ENCODE measurements at regions not wholly inside any gene's neighbourhood (a gene's known extent, or its start where the extent isn't known, plus 50 kb on each side); places are given as distances from the start of the nearest gene placed in this dataset.

DNA sequence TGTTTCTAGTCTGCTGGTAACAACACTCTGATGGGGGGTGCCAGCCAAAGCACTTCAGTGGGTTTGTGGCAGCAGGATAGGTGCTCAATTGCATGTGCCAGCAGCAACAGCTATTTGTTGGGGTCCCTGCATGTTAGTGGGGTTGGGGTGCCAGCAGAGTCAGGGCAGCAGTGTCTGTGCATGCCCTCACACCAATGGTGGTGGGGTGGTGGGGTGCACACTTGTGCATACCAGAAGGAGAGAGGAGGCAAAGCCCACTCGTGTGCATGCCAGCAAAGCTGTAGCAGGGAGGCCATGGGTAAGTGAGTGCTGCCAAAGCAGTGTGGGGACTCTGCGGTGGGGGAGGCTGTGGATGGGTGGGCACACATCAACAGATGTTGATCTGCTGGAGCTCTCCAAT lies 232.2 kb downstream of the GABRG2 start:
- Histone ChIP-seq H3K36me3 (no peaks in the 10 kb centered on the region), H3K4me3 (no peak overlapping the region), H3K27me3 (no peaks in the 10 kb centered on the region), H3K27ac (replicated peaks in 1 of 4) (no peak overlapping the region), H3K9me3 (peaks cover 0 to 9% (median 3%) of the 10 kb centered on the region in 4 donors), H3K4me1 (no peaks in the 10 kb centered on the region)
- no peak for DNase-seq (ENCODE audit: extremely low spot score)
- 84% methylated on average over 2 of the region's 2 CpGs for WGBS
- intact Hi-C loops (cut with DNase I), result no loop called here
- no peak for TF ChIP-seq POLR2A (IDR thresholded peaks at IDR 0.05; ENCODE audit: low read depth)
- TF ChIP-seq POLR2AphosphoS5 (IDR thresholded peaks at IDR 0.05), result no peak
- no peak for TF ChIP-seq EP300 (IDR thresholded peaks at IDR 0.05)
- TF ChIP-seq, protein P1, sequence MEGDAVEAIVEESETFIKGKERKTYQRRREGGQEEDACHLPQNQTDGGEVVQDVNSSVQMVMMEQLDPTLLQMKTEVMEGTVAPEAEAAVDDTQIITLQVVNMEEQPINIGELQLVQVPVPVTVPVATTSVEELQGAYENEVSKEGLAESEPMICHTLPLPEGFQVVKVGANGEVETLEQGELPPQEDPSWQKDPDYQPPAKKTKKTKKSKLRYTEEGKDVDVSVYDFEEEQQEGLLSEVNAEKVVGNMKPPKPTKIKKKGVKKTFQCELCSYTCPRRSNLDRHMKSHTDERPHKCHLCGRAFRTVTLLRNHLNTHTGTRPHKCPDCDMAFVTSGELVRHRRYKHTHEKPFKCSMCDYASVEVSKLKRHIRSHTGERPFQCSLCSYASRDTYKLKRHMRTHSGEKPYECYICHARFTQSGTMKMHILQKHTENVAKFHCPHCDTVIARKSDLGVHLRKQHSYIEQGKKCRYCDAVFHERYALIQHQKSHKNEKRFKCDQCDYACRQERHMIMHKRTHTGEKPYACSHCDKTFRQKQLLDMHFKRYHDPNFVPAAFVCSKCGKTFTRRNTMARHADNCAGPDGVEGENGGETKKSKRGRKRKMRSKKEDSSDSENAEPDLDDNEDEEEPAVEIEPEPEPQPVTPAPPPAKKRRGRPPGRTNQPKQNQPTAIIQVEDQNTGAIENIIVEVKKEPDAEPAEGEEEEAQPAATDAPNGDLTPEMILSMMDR (IDR thresholded peaks at IDR 0.05), result no peak

DNA sequence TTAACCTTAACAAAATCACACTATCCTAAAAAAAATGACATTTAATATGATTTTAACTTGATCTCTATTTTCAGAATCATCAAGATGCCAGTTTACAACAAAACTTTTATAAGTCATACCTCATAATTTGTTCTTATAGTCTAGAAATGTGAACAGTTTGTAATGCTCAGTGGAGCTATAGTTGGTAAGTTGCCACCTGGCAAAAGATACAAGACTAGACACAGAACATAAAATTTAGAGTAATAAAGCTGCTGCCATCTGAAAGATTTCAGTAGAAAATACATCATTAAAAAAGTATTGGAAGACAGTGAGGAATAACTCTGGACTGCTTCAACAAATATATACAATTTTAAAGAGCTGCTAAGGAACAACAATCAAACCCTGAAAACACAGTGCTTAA lies 233.8 kb downstream of the GABRG2 start:
- intact Hi-C loops (cut with DNase I), result no loop called here
- no peaks in the 10 kb centered on the region for H3K4me1 ChIP-seq
- H3K27ac ChIP-seq (replicated peaks in 1 of 4), result no peak overlapping the region
- H3K4me3 ChIP-seq, result no peak overlapping the region
- no peaks in the 10 kb centered on the region for H3K27me3 ChIP-seq
- no peaks in the 10 kb centered on the region for H3K36me3 ChIP-seq
- DNase-seq (ENCODE audit: extremely low spot score), result no peak
- H3K9me3 ChIP-seq, result peaks cover 0 to 9% (median 3%) of the 10 kb centered on the region in 4 donors
- no peak for TF ChIP-seq POLR2A (IDR thresholded peaks at IDR 0.05; ENCODE audit: low read depth)
- TF ChIP-seq, protein P1 (IDR thresholded peaks at IDR 0.05), result no peak
- no peak for TF ChIP-seq EP300 (IDR thresholded peaks at IDR 0.05)
- no peak for TF ChIP-seq POLR2AphosphoS5 (IDR thresholded peaks at IDR 0.05)

DNA sequence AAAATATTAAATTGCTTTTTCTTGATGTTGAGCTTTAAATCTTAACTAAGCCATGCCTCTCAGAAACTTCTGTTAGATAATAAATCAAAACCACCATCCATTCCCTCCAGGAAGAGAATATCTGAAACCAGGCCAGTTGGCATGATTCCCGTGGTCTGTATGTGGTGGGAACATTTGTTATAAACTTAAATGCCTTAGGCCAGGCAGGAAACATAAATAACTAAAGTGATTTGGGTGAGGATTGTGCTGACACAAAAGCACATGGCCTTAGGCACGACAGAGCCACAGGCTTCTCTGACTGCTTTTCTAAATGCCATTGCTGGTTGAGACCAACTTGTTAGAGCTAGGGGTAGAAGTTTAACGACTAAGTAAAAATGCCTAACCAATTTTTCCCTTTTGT lies 255.9 kb downstream of the GABRG2 start:
- 12% methylated on average over 3 of the region's 3 CpGs for WGBS
- TF ChIP-seq POLR2A (IDR thresholded peaks at IDR 0.05; ENCODE audit: low read depth) (no peak), POLR2AphosphoS5 (IDR thresholded peaks at IDR 0.05) (no peak), EP300 (IDR thresholded peaks at IDR 0.05) (no peak)
- TF ChIP-seq, protein P1 (IDR thresholded peaks at IDR 0.05), result no peak

DNA sequence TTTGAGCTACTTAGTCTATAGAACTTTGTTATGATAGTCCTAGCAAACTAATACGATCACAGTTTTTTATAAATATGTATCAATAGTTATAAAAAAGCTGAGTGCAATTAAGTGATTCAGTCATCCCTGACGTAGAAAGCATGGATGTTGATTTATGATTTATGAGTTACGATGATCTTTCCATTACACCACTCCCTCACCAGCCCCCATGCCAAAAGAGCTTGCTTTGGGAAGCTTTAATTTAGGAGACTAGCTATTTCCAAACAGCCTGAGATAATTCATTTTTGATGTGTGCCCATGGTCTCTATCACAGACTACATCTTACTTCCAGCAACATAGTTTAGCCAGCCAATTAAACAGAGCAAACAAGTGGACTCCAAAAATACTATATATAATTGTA lies 256.8 kb downstream of the GABRG2 start:
- no peak overlapping the region for H3K27ac ChIP-seq (replicated peaks in 1 of 4)
- intact Hi-C loops (cut with DNase I), result no loop called here
- DNase-seq (ENCODE audit: extremely low spot score), result no peak
- H3K9me3 ChIP-seq, result peaks cover 0 to 5% (median 1%) of the 10 kb centered on the region in 4 donors
- H3K27me3 ChIP-seq, result no peaks in the 10 kb centered on the region
- 62% methylated on average over 3 of the region's 3 CpGs for WGBS
- TF ChIP-seq, protein P1 (IDR thresholded peaks at IDR 0.05), result no peak
- TF ChIP-seq POLR2A (IDR thresholded peaks at IDR 0.05; ENCODE audit: low read depth) (no peak), EP300 (IDR thresholded peaks at IDR 0.05) (no peak), POLR2AphosphoS5 (IDR thresholded peaks at IDR 0.05) (no peak)
- H3K36me3 ChIP-seq, result no peaks in the 10 kb centered on the region
- H3K4me1 ChIP-seq, result peaks cover 0 to 24% (median 6%) of the 10 kb centered on the region in 4 donors
- H3K4me3 ChIP-seq, result no peak overlapping the region

More for the DNA sequence above, 255.9 kb downstream of the GABRG2 start:
- no peaks in the 10 kb centered on the region for H3K27me3 ChIP-seq
- DNase-seq (ENCODE audit: extremely low spot score), result no peak
- H3K4me3 ChIP-seq, result no peak overlapping the region
- H3K36me3 ChIP-seq, result no peaks in the 10 kb centered on the region
- intact Hi-C loops (cut with DNase I), result no loop called here
- peaks cover 0 to 7% (median 0%) of the 10 kb centered on the region in 4 donors for H3K9me3 ChIP-seq
- H3K4me1 ChIP-seq, result peaks cover 0 to 24% (median 6%) of the 10 kb centered on the region in 4 donors
- no peak overlapping the region for H3K27ac ChIP-seq (replicated peaks in 1 of 4)

DNA sequence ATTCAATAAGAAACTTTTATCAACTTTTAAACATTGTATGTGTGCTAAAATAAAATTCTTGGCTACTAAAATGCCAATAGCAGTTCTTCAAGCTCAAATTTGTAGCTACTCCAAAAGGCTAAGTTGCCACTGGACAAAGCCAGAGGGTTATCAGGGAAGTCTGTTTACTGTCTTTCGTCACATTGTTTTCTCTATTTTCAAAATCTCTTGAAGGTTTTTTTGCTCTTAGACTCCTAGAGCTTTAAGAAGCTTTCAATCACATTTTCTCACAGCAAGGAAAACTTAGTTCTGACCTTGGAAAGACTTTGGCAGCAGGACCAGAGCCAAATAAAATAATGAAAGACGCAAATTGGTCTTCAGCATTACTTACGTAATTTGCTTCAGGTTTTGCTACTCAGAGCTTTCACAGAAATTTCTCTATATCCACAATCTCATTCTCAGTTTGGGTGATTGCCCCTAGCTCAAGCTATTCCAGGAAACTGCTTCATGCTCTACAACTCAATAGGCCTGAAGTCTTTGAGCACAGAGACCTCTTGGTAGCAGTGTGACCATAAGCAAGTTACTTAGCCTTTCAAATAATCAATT lies 257.7 kb downstream of the GABRG2 start:
- no peak for DNase-seq (ENCODE audit: extremely low spot score)
- Histone ChIP-seq H3K27me3 (no peaks in the 10 kb centered on the region), H3K27ac (replicated peaks in 1 of 4) (no peak overlapping the region), H3K36me3 (no peaks in the 10 kb centered on the region), H3K4me3 (no peak overlapping the region), H3K4me1 (peaks cover 0 to 24% (median 6%) of the 10 kb centered on the region in 4 donors), H3K9me3 (peaks cover 0 to 6% (median 2%) of the 10 kb centered on the region in 4 donors)
- WGBS, result 59% methylated on average over 3 of the region's 3 CpGs
- TF ChIP-seq EP300 (IDR thresholded peaks at IDR 0.05) (no peak), POLR2A (IDR thresholded peaks at IDR 0.05; ENCODE audit: low read depth) (no peak), POLR2AphosphoS5 (IDR thresholded peaks at IDR 0.05) (no peak)
- TF ChIP-seq, protein P1 (IDR thresholded peaks at IDR 0.05), result no peak
- intact Hi-C loops (cut with DNase I), result no loop called here
